ENCODE measurements at regions not wholly inside any gene's neighbourhood (a gene's known extent, or its start where the extent isn't known, plus 50 kb on each side); places are given as distances from the start of the nearest gene placed in this dataset.

GRCh38 chr1:214220891-214221290 is 60.1 kb upstream of the SMYD2 start:
- Histone ChIP-seq H3K27me3 (ENCODE audit: control insufficient read depth, insufficient read depth, low read length) (no peaks in the 10 kb centered on the region), H3K4me3 (ENCODE audit: low read depth, low read length) (no peak overlapping the region), H3K36me3 (ENCODE audit: control insufficient read depth, insufficient read depth, low read length) (no peaks in the 10 kb centered on the region)
- TF ChIP-seq CTCF (IDR thresholded peaks at IDR 0.05; ENCODE audit: insufficient read depth, low read length, poor library complexity, severe bottlenecking): no peak
- DNase-seq (ENCODE audit: low read depth): no peak

GRCh38 chr1:214224611-214225354 is 56.2 kb upstream of the SMYD2 start:
- TF ChIP-seq CTCF (IDR thresholded peaks at IDR 0.05; ENCODE audit: insufficient read depth, low read length, poor library complexity, severe bottlenecking): no peak
- H3K36me3 ChIP-seq (ENCODE audit: control insufficient read depth, insufficient read depth, low read length): no peaks in the 10 kb centered on the region
- H3K4me3 ChIP-seq (ENCODE audit: low read depth, low read length): peak overlapping the region; percentile 11
- no peak for DNase-seq (ENCODE audit: low read depth)
- no peaks in the 10 kb centered on the region for H3K27me3 ChIP-seq (ENCODE audit: control insufficient read depth, insufficient read depth, low read length)

- Histone ChIP-seq H3K36me3 (ENCODE audit: control insufficient read depth, insufficient read depth, low read length) (no peaks in the 10 kb centered on the region), H3K27me3 (ENCODE audit: control insufficient read depth, insufficient read depth, low read length) (no peaks in the 10 kb centered on the region), H3K4me3 (ENCODE audit: low read depth, low read length) (no peak overlapping the region)
- no peak for DNase-seq (ENCODE audit: low read depth)
- no peak for TF ChIP-seq CTCF (IDR thresholded peaks at IDR 0.05; ENCODE audit: insufficient read depth, low read length, poor library complexity, severe bottlenecking)
Measured at GRCh38 chr1:214228976-214229375, 52.0 kb upstream of the SMYD2 start.

- TF ChIP-seq CTCF (IDR thresholded peaks at IDR 0.05; ENCODE audit: insufficient read depth, low read length, poor library complexity, severe bottlenecking): no peak
- DNase-seq (ENCODE audit: low read depth): no peak
Measured at GRCh38 chr1:214229736-214230135, 51.2 kb upstream of the SMYD2 start.

More at GRCh38 chr1:214229736-214230135, 51.2 kb upstream of the SMYD2 start:
- Histone ChIP-seq H3K36me3 (ENCODE audit: control insufficient read depth, insufficient read depth, low read length) (no peaks in the 10 kb centered on the region), H3K4me3 (ENCODE audit: low read depth, low read length) (no peak overlapping the region), H3K27me3 (ENCODE audit: control insufficient read depth, insufficient read depth, low read length) (no peaks in the 10 kb centered on the region)
